PC-3 (cell line): ENCODE measurements at regions not wholly inside any gene's neighbourhood (a gene's known extent, or its start where the extent isn't known, plus 50 kb on each side); places are given as distances from the start of the nearest gene placed in this dataset.
"Not testable (repeated sequence)": the region's sequence is repeated elsewhere in the genome, so short reads cannot be mapped to it uniquely, and the experiment has no call there.

Experiments used
- ATAC-seq: fragments of 200-7000 bp; cut with Tn5 transposase; 2 replicates; pipeline ENCODE4 v1.9.1; 2020; ENCODE audit warnings: mild to moderate bottlenecking, moderate library complexity
- BruUV-seq: library from RNA; stranded (reverse); fragments of 400-500 nt; replicated peaks from 2 replicates; lab custom pipeline; 2021; lab: Mats Ljungman, UMichigan
- CTCF ChIA-PET: fragments of 300-600 bp; sonication (Branson Sonifier 250); formaldehyde crosslinking; loops from one replicate; lab custom pipeline; 2022; ENCODE audit warnings: antibody characterized with exemption; lab: Charles Lee
- POLR2A ChIA-PET: fragments of 300-600 bp; sonication (Branson Sonifier 250); formaldehyde crosslinking; loops from one replicate; lab custom pipeline; 2022; ENCODE audit warnings: antibody characterized with exemption; ENCODE audit not compliant: unreplicated experiment; lab: Charles Lee
- DNase-seq: peaks from one replicate; pipeline ENCODE4 v3.0.0-alpha.2; 2015
- H2AFZ ChIP-seq: fragments of 300-600 bp; sonication (generic); 2 replicates; pipeline ENCODE4 v1.6.0; 2016; ENCODE audit warnings: antibody characterized with exemption, low read length
- H3F3A ChIP-seq: fragments of 300-600 bp; sonication (generic); one replicate; pipeline ENCODE4 v1.6.0; 2017; ENCODE audit warnings: antibody characterized with exemption, low read length, control low read depth, mild to moderate bottlenecking; ENCODE audit not compliant: unreplicated experiment
- H3K27ac ChIP-seq: fragments of 300-600 bp; sonication (generic); 2 replicates; pipeline ENCODE4 v1.5.1; 2016; ENCODE audit warnings: mild to moderate bottlenecking, low read length
- H3K27me3 ChIP-seq: fragments of 300-600 bp; sonication (generic); 2 replicates; pipeline ENCODE4 v1.6.1; 2016; ENCODE audit warnings: low read length, mixed read lengths
- H3K36me3 ChIP-seq: fragments of 300-600 bp; sonication (generic); 2 replicates; pipeline ENCODE4 v1.6.1; 2016; ENCODE audit warnings: low read depth, mixed run types, low read length, mixed read lengths
- H3K4me1 ChIP-seq: fragments of 300-600 bp; sonication (generic); 2 replicates; pipeline ENCODE4 v1.5.1; 2016; ENCODE audit warnings: low read length; ENCODE audit not compliant: insufficient read depth
- H3K4me2 ChIP-seq: fragments of 300-600 bp; sonication (generic); 2 replicates; pipeline ENCODE4 v1.6.0; 2016; ENCODE audit warnings: low read length
- H3K4me3 ChIP-seq: fragments of 300-600 bp; sonication (generic); 2 replicates; pipeline ENCODE4 v1.5.1; 2016; ENCODE audit warnings: mild to moderate bottlenecking, low read length, mixed read lengths
- H3K79me2 ChIP-seq: fragments of 300-600 bp; sonication (generic); 2 replicates; pipeline ENCODE4 v1.6.1; 2017; ENCODE audit warnings: low read length, mixed read lengths
- H3K9ac ChIP-seq: fragments of 300-600 bp; sonication (generic); 2 replicates; pipeline ENCODE4 v1.6.0; 2016; ENCODE audit warnings: mild to moderate bottlenecking, low read length
- H3K9me2 ChIP-seq: fragments of 300-600 bp; sonication (generic); replicated peaks from 2 replicates; pipeline ENCODE4 v1.6.1; 2016; ENCODE audit warnings: mixed run types, low read length, mixed read lengths
- H3K9me3 ChIP-seq: fragments of 300-600 bp; sonication (generic); 2 replicates; pipeline ENCODE4 v1.6.1; 2016; ENCODE audit warnings: low read length, mixed read lengths
- H4K20me1 ChIP-seq: fragments of 300-600 bp; sonication (generic); 2 replicates; pipeline ENCODE4 v1.6.1; 2016; ENCODE audit warnings: low read length, mixed read lengths
- EZH2 ChIP-seq: fragments of 300-600 bp; sonication (generic); IDR thresholded peaks from one replicate; pipeline ENCODE4 v1.6.1; 2017; ENCODE audit warnings: antibody characterized with exemption, mild to moderate bottlenecking, low read length; ENCODE audit not compliant: unreplicated experiment
- EZH2phosphoT487 ChIP-seq: fragments of 300-600 bp; sonication (generic); IDR thresholded peaks from 2 replicates; pipeline ENCODE4 v1.6.1; 2018; ENCODE audit warnings: mild to moderate bottlenecking, antibody characterized with exemption, low read length, borderline replicate concordance
- intact Hi-C: fragments of 100-400 bp; cut with micrococcal nuclease; formaldehyde crosslinking; loops from 2 replicates; pipeline ENCODE4 v1.9.0; 2023
- TF ChIP-seq, protein P1 (sequence below): fragments of 300-600 bp; sonication (generic); conservative IDR thresholded peaks from 2 replicates; pipeline ENCODE4 v1.5.1; 2017; ENCODE audit warnings: antibody characterized with exemption, low read depth, mild to moderate bottlenecking, low read length

DNA sequence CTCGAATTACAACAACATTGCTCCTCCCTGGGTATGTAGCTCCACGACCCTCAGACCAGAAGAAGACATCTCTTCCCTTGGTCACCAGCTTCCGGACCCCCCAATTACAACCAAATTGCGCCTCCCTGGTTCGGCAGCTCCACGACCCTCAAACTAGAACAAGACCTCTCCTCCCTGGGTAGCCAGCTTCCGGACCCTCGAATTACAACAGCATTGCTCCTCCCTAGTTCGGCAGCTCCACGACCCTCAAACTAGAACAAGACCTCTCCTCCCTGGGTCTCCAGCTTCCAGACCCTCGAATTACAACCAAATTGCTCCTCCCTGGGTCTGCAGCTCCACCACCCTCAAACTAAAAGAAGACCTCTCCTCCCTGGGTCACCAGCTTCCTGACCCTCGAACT, 322.7 kb downstream of the PREX1 start:
- H3K27ac ChIP-seq, intact Hi-C loops, H2AFZ ChIP-seq, H3K4me2 ChIP-seq, H3K9me3 ChIP-seq, H3K9me2 ChIP-seq, H4K20me1 ChIP-seq, H3K4me3 ChIP-seq, DNase-seq, BruUV-seq, H3K36me3 ChIP-seq, POLR2A ChIA-PET, ATAC-seq, H3K4me1 ChIP-seq, H3K79me2 ChIP-seq, H3F3A ChIP-seq, H3K9ac ChIP-seq, CTCF ChIA-PET: not testable (repeated sequence)
- H3K27me3 ChIP-seq, result peaks cover 48% of the 10 kb centered on the region

DNA sequence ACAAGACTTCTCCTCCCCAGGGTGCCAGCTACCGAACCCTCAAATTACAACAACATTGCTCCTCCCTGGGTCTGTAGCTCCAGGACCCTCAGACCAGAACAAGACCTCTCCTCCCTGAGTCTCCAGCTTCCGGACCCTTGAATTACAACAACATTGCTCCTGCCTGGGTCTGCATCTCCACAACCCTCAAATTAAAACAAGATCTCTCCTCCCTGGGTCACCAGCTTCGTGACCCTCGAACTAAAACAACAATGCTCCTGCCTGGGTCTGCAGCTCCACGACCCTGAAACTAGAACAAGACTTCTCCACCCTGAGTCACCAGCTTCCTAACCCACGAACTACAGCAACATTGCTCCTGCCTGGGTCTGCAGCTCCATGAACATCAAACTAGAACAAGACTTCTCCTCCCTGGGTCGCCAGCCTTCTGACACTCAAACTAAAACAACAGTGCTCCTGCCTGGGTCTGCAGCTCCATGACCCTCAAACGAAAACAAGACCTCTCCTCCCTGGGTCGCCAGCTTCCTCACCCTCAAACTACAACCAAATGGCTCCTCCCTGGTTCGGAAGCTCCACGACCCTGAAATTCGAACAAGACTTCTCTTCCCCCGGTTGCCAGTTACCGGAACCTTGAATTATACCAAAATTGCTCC, 324.5 kb downstream of the PREX1 start:
- H3K27ac ChIP-seq, result no peak overlapping the region
- no peak overlapping the region for H3K4me2 ChIP-seq
- no peak for DNase-seq
- H3K36me3 ChIP-seq, result no peaks in the 10 kb centered on the region
- no peak for ATAC-seq
- ChIA-PET POLR2A (interaction anchor here (0.5 to 0.6 kb wide), 2 partner anchors 14 to 35 kb away, joined by 3 read pairs; no protein-coding TSS in a partner anchor), CTCF (no interaction called here)
- no peak overlapping the region for H2AFZ ChIP-seq
- BruUV-seq, result no TSS peak
- no peaks in the 10 kb centered on the region for H4K20me1 ChIP-seq
- H3K27me3 ChIP-seq, result peaks cover 54% of the 10 kb centered on the region
- H3K9ac ChIP-seq, result no peak overlapping the region
- H3K9me2 ChIP-seq, result no peaks in the 10 kb centered on the region
- intact Hi-C loops, result no loop called here
- no peaks in the 10 kb centered on the region for H3K9me3 ChIP-seq
- H3K79me2 ChIP-seq, result no peaks in the 10 kb centered on the region
- H3K4me1 ChIP-seq, result no peaks in the 10 kb centered on the region
- TF ChIP-seq EZH2phosphoT487 (no peak), EZH2 (no peak)
- TF ChIP-seq, protein P1, sequence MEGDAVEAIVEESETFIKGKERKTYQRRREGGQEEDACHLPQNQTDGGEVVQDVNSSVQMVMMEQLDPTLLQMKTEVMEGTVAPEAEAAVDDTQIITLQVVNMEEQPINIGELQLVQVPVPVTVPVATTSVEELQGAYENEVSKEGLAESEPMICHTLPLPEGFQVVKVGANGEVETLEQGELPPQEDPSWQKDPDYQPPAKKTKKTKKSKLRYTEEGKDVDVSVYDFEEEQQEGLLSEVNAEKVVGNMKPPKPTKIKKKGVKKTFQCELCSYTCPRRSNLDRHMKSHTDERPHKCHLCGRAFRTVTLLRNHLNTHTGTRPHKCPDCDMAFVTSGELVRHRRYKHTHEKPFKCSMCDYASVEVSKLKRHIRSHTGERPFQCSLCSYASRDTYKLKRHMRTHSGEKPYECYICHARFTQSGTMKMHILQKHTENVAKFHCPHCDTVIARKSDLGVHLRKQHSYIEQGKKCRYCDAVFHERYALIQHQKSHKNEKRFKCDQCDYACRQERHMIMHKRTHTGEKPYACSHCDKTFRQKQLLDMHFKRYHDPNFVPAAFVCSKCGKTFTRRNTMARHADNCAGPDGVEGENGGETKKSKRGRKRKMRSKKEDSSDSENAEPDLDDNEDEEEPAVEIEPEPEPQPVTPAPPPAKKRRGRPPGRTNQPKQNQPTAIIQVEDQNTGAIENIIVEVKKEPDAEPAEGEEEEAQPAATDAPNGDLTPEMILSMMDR, result no peak
- no peaks in the 10 kb centered on the region for H3F3A ChIP-seq
- no peak overlapping the region for H3K4me3 ChIP-seq

DNA sequence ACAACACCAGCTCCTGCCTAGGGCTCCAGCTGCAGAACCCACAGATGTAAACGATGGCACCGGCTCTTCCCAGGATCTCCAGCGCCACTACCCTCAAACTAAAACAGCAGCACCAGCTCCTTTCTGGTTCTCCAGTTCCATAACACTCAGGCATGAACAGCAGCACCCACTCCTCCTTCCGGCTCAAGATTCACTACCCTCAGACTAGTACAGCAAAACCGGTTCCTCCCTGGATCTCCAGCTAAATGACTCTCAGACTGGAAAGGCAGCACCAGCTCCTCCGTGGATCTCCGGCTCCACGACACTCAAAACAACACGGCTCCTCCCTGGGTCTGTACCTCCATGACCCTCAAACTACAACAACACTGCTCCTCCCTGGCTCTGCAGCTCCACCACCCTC, 325.0 kb downstream of the PREX1 start:
- POLR2A ChIA-PET, result interaction anchor here (0.5 to 0.6 kb wide), 2 partner anchors 15 to 36 kb away, joined by 3 read pairs; no protein-coding TSS in a partner anchor
- BruUV-seq, result no TSS peak
- Histone ChIP-seq H3K9me2 (no peaks in the 10 kb centered on the region), H3K27ac (no peak overlapping the region), H3K4me2 (no peak overlapping the region), H2AFZ (no peak overlapping the region), H3K79me2 (no peaks in the 10 kb centered on the region), H3K9ac (no peak overlapping the region), H3K27me3 (peaks cover 52% of the 10 kb centered on the region), H3K4me1 (no peaks in the 10 kb centered on the region), H3K36me3 (no peaks in the 10 kb centered on the region), H3K4me3 (no peak overlapping the region), H3K9me3 (no peaks in the 10 kb centered on the region), H4K20me1 (no peaks in the 10 kb centered on the region), H3F3A (no peaks in the 10 kb centered on the region)
- CTCF ChIA-PET, result no interaction called here
- TF ChIP-seq, protein P1, result no peak
- TF ChIP-seq EZH2, result no peak
- no peak for TF ChIP-seq EZH2phosphoT487
- intact Hi-C loops, result no loop called here
- ATAC-seq, result no peak
- no peak for DNase-seq
